ENCODE measurements at regions not wholly inside any gene's neighbourhood (a gene's known extent, or its start where the extent isn't known, plus 50 kb on each side); places are given as distances from the start of the nearest gene placed in this dataset.
A peak's percentile ranks its signal among the peaks of the same experiment; 100 is the strongest.

GRCh38 chr16:73183611-73184092 lies 135.7 kb upstream of the ZFHX3 start:
- TF ChIP-seq CTCF (IDR thresholded peaks at IDR 0.05) (peak; percentile 37; the same call in 1 of the 2 replicates), YY1 (IDR thresholded peaks at IDR 0.05; ENCODE audit: low read depth) (no peak), EZH2phosphoT487 (IDR thresholded peaks at IDR 0.05; ENCODE audit: borderline replicate concordance, low read depth) (no peak), SIN3A (IDR thresholded peaks at IDR 0.05; ENCODE audit: borderline replicate concordance, low read depth, low read length) (no peak), POLR2AphosphoS5 (IDR thresholded peaks at IDR 0.05; ENCODE audit: low read depth, low read length) (0 out of 2 replicates have a peak, but pooled peaks have one; percentile 22), EP300 (IDR thresholded peaks at IDR 0.05; ENCODE audit: borderline replicate concordance in 1 of 2, low read depth in 1 of 2, low read length in 1 of 2) (peak in 1 of 2 experiments; percentile 92; a peak in 2 of 4 replicates), SMC3 (IDR thresholded peaks at IDR 0.05; ENCODE audit: low read depth, low read length) (peak; percentile 57)

Data from SK-N-SH (cell line).